ENCODE measurements at regions not wholly inside any gene's neighbourhood (a gene's known extent, or its start where the extent isn't known, plus 50 kb on each side); places are given as distances from the start of the nearest gene placed in this dataset.

DNA sequence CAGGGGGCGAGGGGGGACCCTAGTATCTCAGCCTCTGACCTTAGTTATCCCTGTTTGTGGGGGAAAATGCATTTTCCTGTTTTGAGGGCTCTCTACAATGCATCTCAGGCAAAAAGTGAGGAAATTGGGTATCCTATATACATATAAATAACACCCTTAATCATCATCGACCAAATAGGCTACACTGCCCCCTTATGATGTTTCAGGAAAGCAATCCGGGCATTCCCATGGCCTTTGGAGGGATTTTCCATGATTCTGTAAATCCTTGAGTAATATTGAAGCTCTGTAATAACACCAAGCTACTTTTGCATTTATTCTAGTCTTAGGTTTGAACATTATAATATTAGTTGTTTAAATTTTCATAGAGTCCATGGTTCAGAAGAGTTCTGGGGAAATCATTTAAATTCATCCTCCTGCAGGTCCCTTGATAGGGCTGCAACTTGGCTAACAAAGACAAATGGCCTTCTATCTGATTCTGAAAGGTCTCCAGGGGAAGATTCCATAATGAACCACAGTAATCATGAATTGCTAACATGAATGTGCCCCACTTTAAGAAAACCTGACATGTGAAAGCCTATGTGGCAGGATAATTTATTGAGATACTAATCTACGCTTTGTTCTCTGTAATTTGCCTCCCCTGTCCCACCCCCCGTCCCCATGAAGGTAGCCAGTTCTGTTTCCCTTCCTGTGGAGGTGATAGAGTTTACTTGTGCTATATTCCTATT is 91.5 kb upstream of the SCOC start (continued):
- TF ChIP-seq HDGF (IDR thresholded peaks at IDR 0.05) (no peak), SIX5 (IDR thresholded peaks at IDR 0.05; ENCODE audit: low read depth, low read length, severe bottlenecking) (no peak)

DNA sequence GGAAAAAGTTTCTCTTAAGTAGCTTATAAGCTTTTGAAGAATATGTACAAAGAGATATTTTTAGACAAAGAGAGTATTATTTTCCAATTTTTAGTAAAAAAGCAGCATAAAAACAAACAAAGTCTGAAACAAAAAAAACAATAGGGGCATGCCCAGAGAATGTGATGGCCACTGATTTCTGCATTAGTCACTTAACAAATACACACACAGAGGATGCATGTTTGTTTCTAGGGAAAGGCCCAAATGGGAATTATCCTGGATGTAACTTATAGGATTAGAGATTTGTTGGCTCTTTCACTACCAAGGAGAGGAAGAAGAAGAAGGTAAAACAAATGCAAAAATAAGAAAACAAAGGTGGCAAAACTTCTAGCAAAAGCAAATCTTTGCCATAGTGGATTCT is 95.9 kb upstream of the SCOC start:
- intact Hi-C loops (cut with micrococcal nuclease; ENCODE audit: unreplicated experiment): no loop called here
- Histone ChIP-seq H4K20me1 (ENCODE audit: control insufficient read depth, insufficient read depth) (no peaks in the 10 kb centered on the region), H3K9ac (ENCODE audit: control insufficient read depth, insufficient read depth, low read length) (no peak overlapping the region), H3K4me3 (no peak overlapping the region), H3K27me3 (replicated peaks in 1 of 2; ENCODE audit: control insufficient read depth in 2 of 2, insufficient read depth in 2 of 2, low read length in 1 of 2) (peaks cover 0 to 10% of the 10 kb centered on the region in 2 experiments; a peak in 1 of 4 replicates), H3K36me3 (ENCODE audit: control insufficient read depth in 2 of 2, insufficient read depth in 2 of 2, low read length in 1 of 2) (no peaks in the 10 kb centered on the region), H2AFZ (ENCODE audit: control insufficient read depth, low read depth, low read length) (no peak overlapping the region), H3K4me2 (ENCODE audit: control insufficient read depth, insufficient read depth) (no peak overlapping the region), H3K9me3 (replicated peaks; ENCODE audit: control insufficient read depth, insufficient read depth, low read length) (no peaks in the 10 kb centered on the region), H3K27ac (ENCODE audit: control insufficient read depth, insufficient read depth) (no peak overlapping the region), H3K4me1 (ENCODE audit: control insufficient read depth, insufficient read depth, low read length) (no peaks in the 10 kb centered on the region), H3K79me2 (ENCODE audit: control insufficient read depth, insufficient read depth, low read length) (no peaks in the 10 kb centered on the region)
- SMC1A ChIA-PET (ENCODE audit: uncharacterized antibody, unreplicated experiment): interaction anchor here (0.6 kb wide), 1 partner anchor 40 kb away, joined by 3 read pairs; no protein-coding TSS in a partner anchor
- CTCF ChIA-PET: interaction anchor here (0.6 kb wide), 1 partner anchor 493 kb away, joined by 3 read pairs; no protein-coding TSS in a partner anchor
- in situ Hi-C loops (cut with MboI): no loop called here
- no TSS peak for BruUV-seq (replicated peaks)
- ATAC-seq (no peak), FAIRE-seq (no peak), DNase-seq (ENCODE audit: low read depth, low spot score) (no peak)
- POLR2A ChIA-PET: no interaction called here
- RAD21 ChIA-PET (ENCODE audit: unreplicated experiment): no interaction called here
- no peak for TF ChIP-seq RELA (IDR thresholded peaks at IDR 0.05; ENCODE audit: borderline replicate concordance, partially characterized antibody)
- no peak for TF ChIP-seq ZNF217 (IDR thresholded peaks at IDR 0.05)
- no peak for TF ChIP-seq WRNIP1 (IDR thresholded peaks at IDR 0.05; ENCODE audit: borderline replicate concordance, low read depth, low read length)
- no peak for TF ChIP-seq JUNB (IDR thresholded peaks at IDR 0.05)
- no peak for TF ChIP-seq SRF (IDR thresholded peaks at IDR 0.05; ENCODE audit: low read depth in 2 of 2, low read length in 2 of 2)
- TF ChIP-seq EZH2 (IDR thresholded peaks at IDR 0.05; ENCODE audit: borderline replicate concordance, control insufficient read depth, low read depth, low read length): no peak
- no peak for TF ChIP-seq ESRRA (IDR thresholded peaks at IDR 0.05; ENCODE audit: low read length)
- no peak for TF ChIP-seq SREBF2 (IDR thresholded peaks at IDR 0.05; ENCODE audit: low read length)
- TF ChIP-seq CHD2 (IDR thresholded peaks at IDR 0.05; ENCODE audit: borderline replicate concordance, low read depth, low read length): no peak
- TF ChIP-seq, protein P1, sequence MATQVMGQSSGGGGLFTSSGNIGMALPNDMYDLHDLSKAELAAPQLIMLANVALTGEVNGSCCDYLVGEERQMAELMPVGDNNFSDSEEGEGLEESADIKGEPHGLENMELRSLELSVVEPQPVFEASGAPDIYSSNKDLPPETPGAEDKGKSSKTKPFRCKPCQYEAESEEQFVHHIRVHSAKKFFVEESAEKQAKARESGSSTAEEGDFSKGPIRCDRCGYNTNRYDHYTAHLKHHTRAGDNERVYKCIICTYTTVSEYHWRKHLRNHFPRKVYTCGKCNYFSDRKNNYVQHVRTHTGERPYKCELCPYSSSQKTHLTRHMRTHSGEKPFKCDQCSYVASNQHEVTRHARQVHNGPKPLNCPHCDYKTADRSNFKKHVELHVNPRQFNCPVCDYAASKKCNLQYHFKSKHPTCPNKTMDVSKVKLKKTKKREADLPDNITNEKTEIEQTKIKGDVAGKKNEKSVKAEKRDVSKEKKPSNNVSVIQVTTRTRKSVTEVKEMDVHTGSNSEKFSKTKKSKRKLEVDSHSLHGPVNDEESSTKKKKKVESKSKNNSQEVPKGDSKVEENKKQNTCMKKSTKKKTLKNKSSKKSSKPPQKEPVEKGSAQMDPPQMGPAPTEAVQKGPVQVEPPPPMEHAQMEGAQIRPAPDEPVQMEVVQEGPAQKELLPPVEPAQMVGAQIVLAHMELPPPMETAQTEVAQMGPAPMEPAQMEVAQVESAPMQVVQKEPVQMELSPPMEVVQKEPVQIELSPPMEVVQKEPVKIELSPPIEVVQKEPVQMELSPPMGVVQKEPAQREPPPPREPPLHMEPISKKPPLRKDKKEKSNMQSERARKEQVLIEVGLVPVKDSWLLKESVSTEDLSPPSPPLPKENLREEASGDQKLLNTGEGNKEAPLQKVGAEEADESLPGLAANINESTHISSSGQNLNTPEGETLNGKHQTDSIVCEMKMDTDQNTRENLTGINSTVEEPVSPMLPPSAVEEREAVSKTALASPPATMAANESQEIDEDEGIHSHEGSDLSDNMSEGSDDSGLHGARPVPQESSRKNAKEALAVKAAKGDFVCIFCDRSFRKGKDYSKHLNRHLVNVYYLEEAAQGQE (IDR thresholded peaks at IDR 0.05; ENCODE audit: low read depth, low read length): no peak
- no peak for TF ChIP-seq SIX5 (IDR thresholded peaks at IDR 0.05; ENCODE audit: low read depth, low read length, severe bottlenecking)
- no peak for TF ChIP-seq POLR2AphosphoS5 (IDR thresholded peaks at IDR 0.05; ENCODE audit: low read length)
- TF ChIP-seq, protein P2, sequence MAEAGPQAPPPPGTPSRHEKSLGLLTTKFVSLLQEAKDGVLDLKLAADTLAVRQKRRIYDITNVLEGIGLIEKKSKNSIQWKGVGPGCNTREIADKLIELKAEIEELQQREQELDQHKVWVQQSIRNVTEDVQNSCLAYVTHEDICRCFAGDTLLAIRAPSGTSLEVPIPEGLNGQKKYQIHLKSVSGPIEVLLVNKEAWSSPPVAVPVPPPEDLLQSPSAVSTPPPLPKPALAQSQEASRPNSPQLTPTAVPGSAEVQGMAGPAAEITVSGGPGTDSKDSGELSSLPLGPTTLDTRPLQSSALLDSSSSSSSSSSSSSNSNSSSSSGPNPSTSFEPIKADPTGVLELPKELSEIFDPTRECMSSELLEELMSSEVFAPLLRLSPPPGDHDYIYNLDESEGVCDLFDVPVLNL (IDR thresholded peaks at IDR 0.05; ENCODE audit: low read depth, low read length): no peak
- no peak for TF ChIP-seq YBX1 (IDR thresholded peaks at IDR 0.05)
- TF ChIP-seq, protein P3, sequence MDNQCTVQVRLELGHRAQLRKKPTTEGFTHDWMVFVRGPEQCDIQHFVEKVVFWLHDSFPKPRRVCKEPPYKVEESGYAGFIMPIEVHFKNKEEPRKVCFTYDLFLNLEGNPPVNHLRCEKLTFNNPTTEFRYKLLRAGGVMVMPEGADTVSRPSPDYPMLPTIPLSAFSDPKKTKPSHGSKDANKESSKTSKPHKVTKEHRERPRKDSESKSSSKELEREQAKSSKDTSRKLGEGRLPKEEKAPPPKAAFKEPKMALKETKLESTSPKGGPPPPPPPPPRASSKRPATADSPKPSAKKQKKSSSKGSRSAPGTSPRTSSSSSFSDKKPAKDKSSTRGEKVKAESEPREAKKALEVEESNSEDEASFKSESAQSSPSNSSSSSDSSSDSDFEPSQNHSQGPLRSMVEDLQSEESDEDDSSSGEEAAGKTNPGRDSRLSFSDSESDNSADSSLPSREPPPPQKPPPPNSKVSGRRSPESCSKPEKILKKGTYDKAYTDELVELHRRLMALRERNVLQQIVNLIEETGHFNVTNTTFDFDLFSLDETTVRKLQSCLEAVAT (IDR thresholded peaks at IDR 0.05): no peak
- TF ChIP-seq BACH1 (IDR thresholded peaks at IDR 0.05; ENCODE audit: borderline replicate concordance): no peak
- no peak for TF ChIP-seq CBX3 (IDR thresholded peaks at IDR 0.05; ENCODE audit: borderline replicate concordance, low read depth)

All from GM12878 (cell line).